NCI-H748 (cell line): ENCODE measurements at regions not wholly inside any gene's neighbourhood (a gene's known extent, or its start where the extent isn't known, plus 50 kb on each side); places are given as distances from the start of the nearest gene placed in this dataset.

Experiments
- DNase-seq: peaks from one replicate; lab custom pipeline; 2025; ENCODE audit not compliant: unreplicated experiment; lab: John Stamatoyannopoulos, UW

GRCh38 chr21:28827422-28827821, 165.3 kb downstream of the LTN1 start:
- no peak for DNase-seq

- no peak for DNase-seq
Measured at GRCh38 chr21:28826569-28826968, 166.1 kb downstream of the LTN1 start.

- no peak for DNase-seq
Measured at GRCh38 chr21:28826021-28826420, 166.7 kb downstream of the LTN1 start.

GRCh38 chr21:28823429-28823828, 169.2 kb downstream of the LTN1 start:
- no peak for DNase-seq

- no peak for DNase-seq
Measured at GRCh38 chr21:28822486-28823335, 170.0 kb downstream of the LTN1 start.

- DNase-seq = no peak
Measured at GRCh38 chr21:28822123-28822399, 170.6 kb downstream of the LTN1 start.

- DNase-seq = no peak
Measured at GRCh38 chr21:28821276-28822122, 171.2 kb downstream of the LTN1 start.

GRCh38 chr21:28818663-28819278, 173.9 kb downstream of the LTN1 start:
- DNase-seq = no peak

GRCh38 chr21:28817871-28818270, 174.8 kb downstream of the LTN1 start:
- DNase-seq = no peak

GRCh38 chr21:28811860-28812259, 180.8 kb downstream of the LTN1 start:
- DNase-seq = no peak

- DNase-seq = no peak
Measured at GRCh38 chr21:28810826-28811524, 181.7 kb downstream of the LTN1 start.

- DNase-seq = no peak
Measured at GRCh38 chr21:28805885-28806284, 186.8 kb downstream of the LTN1 start.

GRCh38 chr21:28804089-28804670, 188.5 kb downstream of the LTN1 start:
- DNase-seq = no peak

GRCh38 chr21:28801906-28802305, 190.8 kb downstream of the LTN1 start:
- DNase-seq = no peak

- DNase-seq = no peak
Measured at GRCh38 chr21:28799926-28800325, 192.8 kb downstream of the LTN1 start.

- no peak for DNase-seq
Measured at GRCh38 chr21:28798798-28799197, 193.9 kb downstream of the LTN1 start.

GRCh38 chr21:28795251-28795650, 197.4 kb downstream of the LTN1 start:
- DNase-seq = no peak

GRCh38 chr21:28794371-28794851, 198.3 kb downstream of the LTN1 start:
- DNase-seq = no peak

GRCh38 chr21:28793043-28793442, 199.6 kb downstream of the LTN1 start:
- DNase-seq = no peak

- no peak for DNase-seq
Measured at GRCh38 chr21:28791595-28792282, 200.9 kb downstream of the LTN1 start.
